CD4-positive, alpha-beta T cell (primary cell): ENCODE measurements at regions not wholly inside any gene's neighbourhood (a gene's known extent, or its start where the extent isn't known, plus 50 kb on each side); places are given as distances from the start of the nearest gene placed in this dataset.
"Not testable (repeated sequence)": the region's sequence is repeated elsewhere in the genome, so short reads cannot be mapped to it uniquely, and the experiment has no call there.

Experiments
- ATAC-seq: fragments of 200-7000 bp; cut with Tn5 transposase; one replicate; pipeline ENCODE4 v1.10.0; 2022; ENCODE audit warnings: mild to moderate bottlenecking; ENCODE audit not compliant: poor library complexity
- CTCF ChIA-PET: fragments of 350-600 bp; sonication (Branson Sonifier 250); formaldehyde crosslinking; loops from one replicate; lab custom pipeline; 2021; ENCODE audit warnings: antibody characterized with exemption, inconsistent platforms; lab: Charles Lee
- POLR2A ChIA-PET: fragments of 350-600 bp; sonication (Branson Sonifier 250); formaldehyde crosslinking; loops from one replicate; lab custom pipeline; 2021; ENCODE audit warnings: antibody characterized with exemption, inconsistent platforms; lab: Charles Lee
- DNase-seq, 14 experiments: peaks; one replicate each; pipeline ENCODE4 v3.0.0-alpha.2; 2013 to 2020; ENCODE audit warnings: mixed read lengths in 2 of 14
- H3K27ac ChIP-seq, 2 donors: one replicate each; pipeline versions ENCODE4 v1.5.1 to v1.7.0; 2013; ENCODE audit warnings: low read length in 2 of 2, low read depth in 1 of 2, mild to moderate bottlenecking in 1 of 2
- H3K27me3 ChIP-seq, 2 experiments: 1 replicate in 1 of 2; 2 replicates in 1 of 2; pipeline versions ENCODE4 v1.6.1 to v1.7.0; 2013; ENCODE audit warnings: low read length in 2 of 2, control low read depth in 1 of 2, mild to moderate bottlenecking in 1 of 2, moderate library complexity in 1 of 2; ENCODE audit not compliant: insufficient read depth in 2 of 2, control insufficient read depth in 1 of 2
- H3K36me3 ChIP-seq: one replicate; pipeline ENCODE4 v1.6.1; 2013; ENCODE audit warnings: low read length, control low read depth; ENCODE audit not compliant: insufficient read depth
- H3K4me1 ChIP-seq: one replicate; pipeline ENCODE4 v1.6.1; 2013; ENCODE audit warnings: low read length, control low read depth; ENCODE audit not compliant: insufficient read depth
- H3K4me3 ChIP-seq: one replicate; pipeline ENCODE4 v1.5.1; 2013; ENCODE audit warnings: mild to moderate bottlenecking, low read length, moderate library complexity
- H3K9me3 ChIP-seq, 2 experiments: 1 replicate in 1 of 2; 2 replicates in 1 of 2; pipeline versions ENCODE4 v1.6.1 to v1.7.0; 2013; ENCODE audit warnings: low read length in 2 of 2, mild to moderate bottlenecking in 2 of 2, control low read depth in 1 of 2, moderate library complexity in 1 of 2; ENCODE audit not compliant: control insufficient read depth in 1 of 2, insufficient read depth in 1 of 2
- H3K27ac Mint-ChIP-seq: one replicate; pipeline ENCODE4 v1.8.0; 2020; ENCODE audit warnings: mixed read lengths
- H3K27me3 Mint-ChIP-seq: one replicate; pipeline ENCODE4 v1.8.0; 2021; ENCODE audit warnings: mixed read lengths
- H3K36me3 Mint-ChIP-seq: one replicate; pipeline ENCODE4 v1.8.0; 2021; ENCODE audit warnings: low read depth, mixed read lengths
- H3K4me1 Mint-ChIP-seq: one replicate; pipeline ENCODE4 v1.8.0; 2021; ENCODE audit warnings: low read depth, mixed read lengths
- H3K4me3 Mint-ChIP-seq: one replicate; pipeline ENCODE4 v1.8.0; 2020; ENCODE audit warnings: mild to moderate bottlenecking, mixed read lengths
- H3K9me3 Mint-ChIP-seq: one replicate; pipeline ENCODE4 v1.8.0; 2020; ENCODE audit warnings: mixed read lengths
- intact Hi-C, 2 experiments: fragments of 100-400 bp; cut with DNase I in 1 of 2; cut with micrococcal nuclease in 1 of 2; formaldehyde crosslinking; loops; one replicate each; pipeline versions ENCODE4 v1.15.1 to v1.9.0; 2023 to 2025; cut with DNase I, micrococcal nuclease
- TF ChIP-seq, protein P1 (sequence below): fragments of 200-600 bp; IDR thresholded peaks from one replicate; pipeline ENCODE4 v1.8.0; 2022; ENCODE audit warnings: antibody characterized with exemption, mild to moderate bottlenecking

DNA sequence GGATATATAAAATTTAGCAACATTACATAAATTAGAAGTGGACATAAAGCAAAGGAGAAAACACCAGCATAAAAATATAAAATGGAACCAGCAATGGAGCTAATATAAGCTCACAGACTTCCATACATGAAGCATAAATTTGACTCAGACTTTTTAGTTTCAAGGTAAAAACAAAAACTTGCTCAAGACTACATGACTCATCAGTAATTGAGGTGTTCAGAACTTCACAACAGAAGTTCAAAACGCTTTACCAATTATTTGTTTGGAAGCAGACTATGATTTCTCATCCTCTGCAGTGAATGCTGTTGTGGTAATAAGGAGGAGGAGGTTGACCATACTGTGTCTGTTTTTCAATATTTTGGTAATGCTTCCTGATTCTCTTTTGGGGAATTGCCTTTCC is 192.0 kb upstream of the MEIS1 start:
- H3K36me3 ChIP-seq, H3K4me1 Mint-ChIP-seq, H3K4me3 Mint-ChIP-seq, ATAC-seq, H3K27ac Mint-ChIP-seq, H3K4me1 ChIP-seq, H3K9me3 Mint-ChIP-seq, DNase-seq, H3K36me3 Mint-ChIP-seq, CTCF ChIA-PET, H3K4me3 ChIP-seq, H3K9me3 ChIP-seq, H3K27me3 ChIP-seq, H3K27me3 Mint-ChIP-seq, intact Hi-C loops, POLR2A ChIA-PET, H3K27ac ChIP-seq: not testable (repeated sequence)

DNA sequence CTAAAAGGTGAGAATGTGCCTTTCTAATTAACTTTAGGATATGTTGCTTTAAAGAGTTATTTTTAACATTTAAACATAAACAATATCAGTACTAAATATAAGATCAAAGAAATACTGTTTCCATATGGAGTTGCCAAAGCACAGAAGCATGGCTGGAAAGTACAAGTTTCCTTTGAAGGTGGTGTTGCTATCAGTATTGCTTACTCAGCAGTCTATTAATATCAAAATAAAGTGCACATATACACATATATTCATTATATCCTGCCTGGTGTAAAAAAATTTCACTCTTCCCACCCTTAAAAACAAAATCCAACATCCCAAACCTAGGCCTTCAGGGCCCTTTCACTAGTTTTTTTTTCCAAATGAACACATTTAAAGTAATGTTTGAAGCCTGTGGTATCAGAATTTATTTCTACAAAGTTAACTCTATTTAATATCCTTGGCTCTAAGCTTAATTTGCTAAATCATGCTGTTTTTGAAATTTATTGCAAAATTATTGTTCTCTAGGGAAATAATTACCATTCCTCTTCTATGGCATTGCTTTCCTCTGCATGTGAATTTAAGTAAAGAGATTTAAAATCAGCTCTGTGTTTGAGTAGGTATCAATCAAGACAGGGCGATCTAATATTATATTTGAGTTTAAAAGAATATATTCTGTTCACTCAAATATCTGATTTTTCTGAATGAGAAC is 192.7 kb upstream of the MEIS1 start:
- no peak overlapping the region for H3K4me3 Mint-ChIP-seq
- H3K27me3 Mint-ChIP-seq: no peaks in the 10 kb centered on the region
- no peak overlapping the region for H3K27ac Mint-ChIP-seq
- ATAC-seq (no peak), DNase-seq (no peak)
- no peaks in the 10 kb centered on the region for H3K4me1 Mint-ChIP-seq
- Histone ChIP-seq H3K9me3 (peaks cover 0 to under 1% of the 10 kb centered on the region in 2 experiments), H3K27ac (no peak overlapping the region), H3K27me3 (no peaks in the 10 kb centered on the region), H3K4me1 (no peaks in the 10 kb centered on the region), H3K36me3 (no peaks in the 10 kb centered on the region), H3K4me3 (no peak overlapping the region)
- intact Hi-C loops: no loop called here
- H3K9me3 Mint-ChIP-seq: no peaks in the 10 kb centered on the region
- no peaks in the 10 kb centered on the region for H3K36me3 Mint-ChIP-seq
- POLR2A ChIA-PET: no interaction called here
- CTCF ChIA-PET: no interaction called here
- TF ChIP-seq, protein P1, sequence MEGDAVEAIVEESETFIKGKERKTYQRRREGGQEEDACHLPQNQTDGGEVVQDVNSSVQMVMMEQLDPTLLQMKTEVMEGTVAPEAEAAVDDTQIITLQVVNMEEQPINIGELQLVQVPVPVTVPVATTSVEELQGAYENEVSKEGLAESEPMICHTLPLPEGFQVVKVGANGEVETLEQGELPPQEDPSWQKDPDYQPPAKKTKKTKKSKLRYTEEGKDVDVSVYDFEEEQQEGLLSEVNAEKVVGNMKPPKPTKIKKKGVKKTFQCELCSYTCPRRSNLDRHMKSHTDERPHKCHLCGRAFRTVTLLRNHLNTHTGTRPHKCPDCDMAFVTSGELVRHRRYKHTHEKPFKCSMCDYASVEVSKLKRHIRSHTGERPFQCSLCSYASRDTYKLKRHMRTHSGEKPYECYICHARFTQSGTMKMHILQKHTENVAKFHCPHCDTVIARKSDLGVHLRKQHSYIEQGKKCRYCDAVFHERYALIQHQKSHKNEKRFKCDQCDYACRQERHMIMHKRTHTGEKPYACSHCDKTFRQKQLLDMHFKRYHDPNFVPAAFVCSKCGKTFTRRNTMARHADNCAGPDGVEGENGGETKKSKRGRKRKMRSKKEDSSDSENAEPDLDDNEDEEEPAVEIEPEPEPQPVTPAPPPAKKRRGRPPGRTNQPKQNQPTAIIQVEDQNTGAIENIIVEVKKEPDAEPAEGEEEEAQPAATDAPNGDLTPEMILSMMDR: no peak

DNA sequence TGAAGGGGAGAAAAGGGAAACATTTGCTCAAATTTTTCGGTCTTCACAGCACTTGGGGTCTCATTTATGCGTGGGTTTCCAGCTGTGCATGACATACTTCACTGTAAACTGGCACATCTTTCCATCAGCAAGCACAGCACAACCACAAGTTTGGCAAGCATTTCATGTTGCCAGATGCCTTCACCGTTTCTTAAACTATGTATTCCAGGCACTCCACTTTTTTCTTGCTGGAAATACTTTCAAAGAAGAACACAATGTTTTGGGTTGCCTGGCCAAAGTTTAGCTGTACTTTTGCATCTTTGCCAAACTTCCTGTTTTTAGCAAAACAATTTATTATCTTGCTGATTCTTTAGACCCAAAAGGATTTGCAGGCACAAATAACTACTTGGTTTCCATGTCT is 194.6 kb upstream of the MEIS1 start:
- Mint-ChIP-seq H3K36me3 (no peaks in the 10 kb centered on the region), H3K27ac (no peak overlapping the region), H3K9me3 (no peaks in the 10 kb centered on the region), H3K4me1 (no peaks in the 10 kb centered on the region), H3K27me3 (no peaks in the 10 kb centered on the region), H3K4me3 (no peak overlapping the region)
- TF ChIP-seq, protein P1: no peak
- ChIA-PET POLR2A (no interaction called here), CTCF (no interaction called here)
- DNase-seq: no peak
- Histone ChIP-seq H3K36me3 (no peaks in the 10 kb centered on the region), H3K4me1 (no peaks in the 10 kb centered on the region), H3K4me3 (no peak overlapping the region), H3K27ac (no peak overlapping the region), H3K27me3 (no peaks in the 10 kb centered on the region), H3K9me3 (peaks cover 0 to 6% of the 10 kb centered on the region in 2 experiments)
- intact Hi-C loops: no loop called here
- no peak for ATAC-seq

DNA sequence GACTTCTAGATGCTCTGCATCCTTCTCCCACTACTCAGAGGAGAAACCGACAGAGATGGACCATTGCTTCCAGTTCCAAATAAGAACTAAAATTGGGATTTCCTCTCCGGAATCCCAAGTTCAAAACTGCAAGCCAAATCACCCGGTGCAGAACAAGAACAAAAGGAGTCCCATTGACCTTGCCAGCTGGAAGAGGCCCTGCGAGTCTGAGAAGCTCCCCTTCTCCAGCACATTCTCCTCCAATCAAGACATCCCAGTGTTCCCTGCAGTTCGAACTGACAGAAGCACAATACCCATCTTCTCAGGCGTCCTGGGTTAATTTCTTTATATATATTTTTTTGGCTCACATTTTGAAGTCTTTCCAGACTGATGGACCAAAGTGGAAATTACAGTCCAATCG is 195.3 kb upstream of the MEIS1 start:
- H3K9me3 Mint-ChIP-seq: no peaks in the 10 kb centered on the region
- no peak for ATAC-seq
- POLR2A ChIA-PET: no interaction called here

More for the DNA sequence above, 195.3 kb upstream of the MEIS1 start:
- TF ChIP-seq, protein P1: no peak
- no peaks in the 10 kb centered on the region for H3K4me1 ChIP-seq
- Mint-ChIP-seq H3K4me1 (no peaks in the 10 kb centered on the region), H3K27ac (no peak overlapping the region), H3K4me3 (no peak overlapping the region), H3K36me3 (no peaks in the 10 kb centered on the region), H3K27me3 (no peaks in the 10 kb centered on the region)
- no peak overlapping the region for H3K27ac ChIP-seq
- no peaks in the 10 kb centered on the region for H3K27me3 ChIP-seq
- CTCF ChIA-PET: no interaction called here
- peaks cover 0 to 9% of the 10 kb centered on the region in 2 experiments for H3K9me3 ChIP-seq
- no peak overlapping the region for H3K4me3 ChIP-seq
- DNase-seq: no peak
- intact Hi-C loops: no loop called here
- H3K36me3 ChIP-seq: no peaks in the 10 kb centered on the region
